Glutamatergic neuron (in vitro differentiated cells): ENCODE measurements at regions not wholly inside any gene's neighbourhood (a gene's known extent, or its start where the extent isn't known, plus 50 kb on each side); places are given as distances from the start of the nearest gene placed in this dataset.

Experiments
- DNase-seq: peaks from one replicate; pipeline ENCODE4 v3.0.0; 2022
- H3K27ac Mint-ChIP-seq: one replicate; pipeline ENCODE4 v1.8.0; 2020; ENCODE audit warnings: mild to moderate bottlenecking, mixed read lengths, inconsistent platforms; ENCODE audit not compliant: unreplicated experiment
- H3K27me3 Mint-ChIP-seq: one replicate; pipeline ENCODE4 v1.8.0; 2020; ENCODE audit warnings: mild to moderate bottlenecking, moderate library complexity, mixed read lengths, inconsistent platforms; ENCODE audit not compliant: unreplicated experiment
- H3K36me3 Mint-ChIP-seq: one replicate; pipeline ENCODE4 v1.8.0; 2020; ENCODE audit warnings: mild to moderate bottlenecking, mixed read lengths, inconsistent platforms; ENCODE audit not compliant: unreplicated experiment
- H3K4me1 Mint-ChIP-seq: one replicate; pipeline ENCODE4 v1.8.0; 2020; ENCODE audit warnings: mild to moderate bottlenecking, low read depth, mixed read lengths, inconsistent platforms; ENCODE audit not compliant: unreplicated experiment
- H3K4me3 Mint-ChIP-seq: one replicate; pipeline ENCODE4 v1.8.0; 2020; ENCODE audit warnings: mild to moderate bottlenecking, mixed read lengths, inconsistent platforms; ENCODE audit not compliant: unreplicated experiment
- H3K9me3 Mint-ChIP-seq: one replicate; pipeline ENCODE4 v1.8.0; 2020; ENCODE audit warnings: mild to moderate bottlenecking, moderate library complexity, mixed read lengths, inconsistent platforms; ENCODE audit not compliant: unreplicated experiment
- CTCF ChIP-seq: fragments of 200-600 bp; sonication (generic); IDR thresholded peaks from one replicate; pipeline ENCODE4 v1.5.0; 2021; ENCODE audit not compliant: partially characterized antibody, unreplicated experiment

DNA sequence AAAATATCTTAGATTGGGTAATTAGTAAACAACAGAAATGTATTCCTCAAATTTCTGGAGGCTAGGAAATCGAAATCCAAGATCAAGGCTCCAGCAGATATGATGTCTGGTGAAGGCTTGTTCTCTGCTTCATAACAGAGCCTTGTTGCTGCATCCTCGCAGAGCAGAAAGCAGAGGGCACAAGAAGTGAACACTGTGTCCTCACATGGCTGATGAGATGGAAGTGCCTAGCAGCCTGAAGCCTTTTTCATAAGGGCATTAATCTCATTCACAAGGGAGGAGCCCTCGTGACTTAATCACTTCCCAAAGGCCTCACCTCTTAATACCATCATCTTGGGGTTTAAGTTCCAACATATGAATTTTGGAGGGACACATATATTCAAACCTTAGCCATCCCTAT is 77.2 kb upstream of the FOXD3 start:
- no peak overlapping the region for H3K27ac Mint-ChIP-seq

GRCh38 chr1:63248216-63248615 is 74.2 kb upstream of the FOXD3 start:
- DNase-seq: no peak
- Mint-ChIP-seq H3K4me3 (no peak overlapping the region), H3K4me1 (no peaks in the 10 kb centered on the region), H3K27ac (no peak overlapping the region), H3K9me3 (no peaks in the 10 kb centered on the region), H3K36me3 (no peaks in the 10 kb centered on the region), H3K27me3 (no peaks in the 10 kb centered on the region)
- no peak for TF ChIP-seq CTCF

More for the DNA sequence above, 77.2 kb upstream of the FOXD3 start:
- H3K27me3 Mint-ChIP-seq: no peaks in the 10 kb centered on the region
- no peak overlapping the region for H3K4me3 Mint-ChIP-seq
- H3K4me1 Mint-ChIP-seq: no peaks in the 10 kb centered on the region
- DNase-seq: no peak
- no peaks in the 10 kb centered on the region for H3K9me3 Mint-ChIP-seq
- no peak for TF ChIP-seq CTCF
- no peaks in the 10 kb centered on the region for H3K36me3 Mint-ChIP-seq

- H3K27ac Mint-ChIP-seq: no peak overlapping the region
- H3K9me3 Mint-ChIP-seq: no peaks in the 10 kb centered on the region
- H3K27me3 Mint-ChIP-seq: peaks cover 2% of the 10 kb centered on the region
- H3K4me1 Mint-ChIP-seq: no peaks in the 10 kb centered on the region
- no peaks in the 10 kb centered on the region for H3K36me3 Mint-ChIP-seq
- no peak for TF ChIP-seq CTCF
- DNase-seq: no peak
- H3K4me3 Mint-ChIP-seq: no peak overlapping the region
Measured at GRCh38 chr1:63255153-63255552, 67.2 kb upstream of the FOXD3 start.

GRCh38 chr1:63261736-63262458 is 60.5 kb upstream of the FOXD3 start:
- H3K27me3 Mint-ChIP-seq: peaks cover 3% of the 10 kb centered on the region
- H3K27ac Mint-ChIP-seq: no peak overlapping the region
- no peaks in the 10 kb centered on the region for H3K36me3 Mint-ChIP-seq
- TF ChIP-seq CTCF: no peak
- H3K9me3 Mint-ChIP-seq: no peaks in the 10 kb centered on the region
- H3K4me1 Mint-ChIP-seq: no peaks in the 10 kb centered on the region
- no peak overlapping the region for H3K4me3 Mint-ChIP-seq
- no peak for DNase-seq

DNA sequence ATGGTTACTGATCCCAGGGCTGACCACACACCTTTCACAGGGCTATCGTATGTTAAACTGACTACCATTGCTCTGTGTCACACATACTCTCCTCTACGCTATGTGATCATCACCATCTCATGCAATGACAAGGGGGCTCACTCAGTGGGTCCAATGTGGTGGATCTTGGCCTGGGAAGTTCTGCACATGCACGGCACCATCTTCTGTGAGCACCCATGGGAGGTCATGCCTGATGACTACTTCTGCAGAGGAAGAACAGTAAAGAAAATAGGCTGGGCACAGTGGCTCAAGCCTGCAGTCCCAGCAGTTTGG is 60.0 kb upstream of the FOXD3 start:
- H3K27ac Mint-ChIP-seq: no peak overlapping the region
- DNase-seq: no peak
- no peaks in the 10 kb centered on the region for H3K9me3 Mint-ChIP-seq
- peaks cover 3% of the 10 kb centered on the region for H3K27me3 Mint-ChIP-seq
- H3K4me1 Mint-ChIP-seq: no peaks in the 10 kb centered on the region
- TF ChIP-seq CTCF: no peak
- H3K4me3 Mint-ChIP-seq: no peak overlapping the region
- H3K36me3 Mint-ChIP-seq: no peaks in the 10 kb centered on the region
